GM12878 (cell line): ENCODE measurements at regions not wholly inside any gene's neighbourhood (a gene's known extent, or its start where the extent isn't known, plus 50 kb on each side); places are given as distances from the start of the nearest gene placed in this dataset.

Experiments used
- ATF2 ChIP-seq: IDR thresholded peaks from 2 replicates; pipeline ENCODE4 v1.6.1; 2012; ENCODE audit warnings: low read length, inconsistent platforms
- BCL11A ChIP-seq: IDR thresholded peaks from 2 replicates; pipeline ENCODE4 v1.6.1; 2011; ENCODE audit warnings: low read depth, low read length
- CHD2 ChIP-seq: IDR thresholded peaks from 2 replicates; pipeline ENCODE4 v1.6.1; 2011; ENCODE audit warnings: low read depth, low read length, improper control_type of control experiment, borderline replicate concordance
- CREM ChIP-seq: IDR thresholded peaks from 2 replicates; pipeline ENCODE4 v1.6.1; 2014; ENCODE audit warnings: antibody characterized with exemption, low read depth
- CTCF ChIP-seq, 3 experiments: IDR thresholded peaks in 2 of 3; conservative IDR thresholded peaks in 1 of 3; 2 replicates each; pipeline ENCODE4 v1.5.1; 2011; ENCODE audit warnings: low read depth in 3 of 3, low read length in 3 of 3, mild to moderate bottlenecking in 3 of 3, control low read depth in 2 of 3, moderate library complexity in 2 of 3, inconsistent platforms in 1 of 3, mixed read lengths in 1 of 3; ENCODE audit not compliant: control insufficient read depth in 2 of 3, insufficient read depth in 1 of 3; ENCODE audit errors: extremely low read depth in 1 of 3
- EP300 ChIP-seq, 2 experiments: fragments of 150-350 bp in 1 of 2; IDR thresholded peaks; 2 replicates each; pipeline ENCODE4 v1.6.1; 2011 to 2012; ENCODE audit warnings: low read depth in 2 of 2, low read length in 2 of 2, borderline replicate concordance in 1 of 2, improper control_type of control experiment in 1 of 2, inconsistent platforms in 1 of 2; ENCODE audit not compliant: control insufficient read depth in 1 of 2
- MTA2 ChIP-seq: fragments of 450-650 bp; IDR thresholded peaks from 2 replicates; pipeline ENCODE4 v1.6.1; 2016; ENCODE audit warnings: low read depth, mild to moderate bottlenecking, moderate library complexity
- MTA3 ChIP-seq: IDR thresholded peaks from 2 replicates; pipeline ENCODE4 v1.6.1; 2012; ENCODE audit warnings: low read length, inconsistent platforms, borderline replicate concordance
- POLR2A ChIP-seq: IDR thresholded peaks from 2 replicates; pipeline ENCODE4 v1.6.1; 2011; ENCODE audit warnings: low read depth, mild to moderate bottlenecking, low read length
- SUZ12 ChIP-seq: fragments of 200-600 bp; sonication (generic); IDR thresholded peaks from one replicate; pipeline ENCODE4 v1.6.1; 2018; ENCODE audit warnings: antibody characterized with exemption, mild to moderate bottlenecking; ENCODE audit not compliant: unreplicated experiment
- TCF12 ChIP-seq: IDR thresholded peaks from 2 replicates; pipeline ENCODE4 v1.6.1; 2011; ENCODE audit warnings: low read depth, mild to moderate bottlenecking, low read length
- YY1 ChIP-seq: IDR thresholded peaks from 2 replicates; pipeline ENCODE4 v1.6.1; 2011; ENCODE audit warnings: low read depth, mild to moderate bottlenecking, low read length
- ZNF687 ChIP-seq: fragments of 450-650 bp; IDR thresholded peaks from 2 replicates; pipeline ENCODE4 v1.6.1; 2017; ENCODE audit warnings: mild to moderate bottlenecking, moderate library complexity

GRCh38 chr22:49549256-49550140 lies 278.2 kb downstream of the BRD1 start:
- TF ChIP-seq MTA3 (no peak), POLR2A (no peak), CREM (no peak), ATF2 (no peak), YY1 (no peak), CHD2 (no peak), CTCF (IDR thresholded peaks at IDR 0.05 in 2 of 3, conservative IDR thresholded peaks at IDR 0.05 in 1 of 3; ENCODE audit: control insufficient read depth in 2 of 3, extremely low read depth in 1 of 3, insufficient read depth in 1 of 3, low read depth in 3 of 3, low read length in 3 of 3) (no peak), EP300 (IDR thresholded peaks at IDR 0.05; ENCODE audit: borderline replicate concordance in 1 of 2, control insufficient read depth in 1 of 2, low read depth in 2 of 2, low read length in 2 of 2) (no peak), TCF12 (no peak), BCL11A (no peak), ZNF687 (no peak), MTA2 (no peak), SUZ12 (no peak)
